ENCODE measurements at regions not wholly inside any gene's neighbourhood (a gene's known extent, or its start where the extent isn't known, plus 50 kb on each side); places are given as distances from the start of the nearest gene placed in this dataset.

GRCh38 chr1:244116946-244117345 lies 65.9 kb downstream of the ZBTB18 start:
- no peak for DNase-seq (ENCODE audit: extremely low read depth, low read depth)
- no peak overlapping the region for H3K4me3 ChIP-seq (replicated peaks; ENCODE audit: low read depth, low read length)
- no peak for TF ChIP-seq CTCF (IDR thresholded peaks at IDR 0.05; ENCODE audit: low read depth, low read length, missing control alignments)

- TF ChIP-seq CTCF (IDR thresholded peaks at IDR 0.05; ENCODE audit: low read depth, low read length, missing control alignments): no peak
- no peak for DNase-seq (ENCODE audit: extremely low read depth, low read depth)
- H3K4me3 ChIP-seq (replicated peaks; ENCODE audit: low read depth, low read length): no peak overlapping the region
These were observed 67.2 kb downstream of the ZBTB18 start for GRCh38 chr1:244118109-244118761.

- no peak for TF ChIP-seq CTCF (IDR thresholded peaks at IDR 0.05; ENCODE audit: low read depth, low read length, missing control alignments)
- peak; percentile 52 for DNase-seq (ENCODE audit: extremely low read depth, low read depth)
- no peak overlapping the region for H3K4me3 ChIP-seq (replicated peaks; ENCODE audit: low read depth, low read length)
These were observed 77.7 kb downstream of the ZBTB18 start for GRCh38 chr1:244128591-244129383.

GRCh38 chr1:244137276-244137675 lies 86.2 kb downstream of the ZBTB18 start:
- no peak for TF ChIP-seq CTCF (IDR thresholded peaks at IDR 0.05; ENCODE audit: low read depth, low read length, missing control alignments)

GRCh38 chr1:244137725-244138124 lies 86.6 kb downstream of the ZBTB18 start:
- no peak for DNase-seq (ENCODE audit: extremely low read depth, low read depth)
- H3K4me3 ChIP-seq (replicated peaks; ENCODE audit: low read depth, low read length): no peak overlapping the region
- TF ChIP-seq CTCF (IDR thresholded peaks at IDR 0.05; ENCODE audit: low read depth, low read length, missing control alignments): no peak

More at GRCh38 chr1:244137276-244137675, 86.2 kb downstream of the ZBTB18 start:
- no peak overlapping the region for H3K4me3 ChIP-seq (replicated peaks; ENCODE audit: low read depth, low read length)
- no peak for DNase-seq (ENCODE audit: extremely low read depth, low read depth)

- DNase-seq (ENCODE audit: extremely low read depth, low read depth): no peak
- no peak overlapping the region for H3K4me3 ChIP-seq (replicated peaks; ENCODE audit: low read depth, low read length)
- TF ChIP-seq CTCF (IDR thresholded peaks at IDR 0.05; ENCODE audit: low read depth, low read length, missing control alignments): no peak
These were observed 87.3 kb downstream of the ZBTB18 start for GRCh38 chr1:244138399-244138798.
